ENCODE measurements at regions not wholly inside any gene's neighbourhood (a gene's known extent, or its start where the extent isn't known, plus 50 kb on each side); places are given as distances from the start of the nearest gene placed in this dataset.

GRCh38 chr4:31185014-31185585 is 464.9 kb downstream of the PCDH7 start:
- Histone ChIP-seq H3K36me3 (ENCODE audit: control insufficient read depth, insufficient read depth, low read length) (no peaks in the 10 kb centered on the region), H3K27me3 (ENCODE audit: control insufficient read depth, insufficient read depth, low read length) (no peaks in the 10 kb centered on the region), H3K4me3 (ENCODE audit: low read depth, low read length) (no peak overlapping the region)
- DNase-seq (ENCODE audit: low read depth): no peak
- no peak for TF ChIP-seq CTCF (IDR thresholded peaks at IDR 0.05; ENCODE audit: insufficient read depth, low read length, poor library complexity, severe bottlenecking)

DNA sequence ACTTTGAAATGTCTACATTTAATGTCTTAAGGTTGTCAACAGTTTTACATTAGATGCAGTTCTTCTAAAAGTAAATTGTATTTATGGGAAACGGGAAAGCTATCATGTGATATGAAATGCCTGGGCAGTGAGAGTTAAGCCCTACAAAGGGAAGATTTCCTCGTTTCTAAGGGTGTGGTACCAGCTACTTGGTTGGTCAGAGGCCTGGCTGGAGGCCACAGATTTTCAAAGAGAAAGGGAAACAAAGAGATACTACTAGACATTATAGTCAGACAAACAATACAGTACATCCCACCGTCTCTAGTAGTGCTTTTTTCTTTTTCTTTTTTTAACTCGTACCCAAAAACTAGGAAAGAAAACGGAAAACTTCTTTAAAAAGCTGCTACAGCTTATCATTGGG is 467.8 kb downstream of the PCDH7 start:
- H3K27me3 ChIP-seq (ENCODE audit: control insufficient read depth, insufficient read depth, low read length): no peaks in the 10 kb centered on the region
- H3K4me3 ChIP-seq (ENCODE audit: low read depth, low read length): no peak overlapping the region
- TF ChIP-seq CTCF (IDR thresholded peaks at IDR 0.05; ENCODE audit: insufficient read depth, low read length, poor library complexity, severe bottlenecking): no peak
- no peaks in the 10 kb centered on the region for H3K36me3 ChIP-seq (ENCODE audit: control insufficient read depth, insufficient read depth, low read length)
- DNase-seq (ENCODE audit: low read depth): no peak

- H3K4me3 ChIP-seq (ENCODE audit: low read depth, low read length): no peak overlapping the region
- H3K27me3 ChIP-seq (ENCODE audit: control insufficient read depth, insufficient read depth, low read length): no peaks in the 10 kb centered on the region
- TF ChIP-seq CTCF (IDR thresholded peaks at IDR 0.05; ENCODE audit: insufficient read depth, low read length, poor library complexity, severe bottlenecking): no peak
- H3K36me3 ChIP-seq (ENCODE audit: control insufficient read depth, insufficient read depth, low read length): no peaks in the 10 kb centered on the region
- no peak for DNase-seq (ENCODE audit: low read depth)
These were observed 469.8 kb downstream of the PCDH7 start for GRCh38 chr4:31189938-31190337.

DNA sequence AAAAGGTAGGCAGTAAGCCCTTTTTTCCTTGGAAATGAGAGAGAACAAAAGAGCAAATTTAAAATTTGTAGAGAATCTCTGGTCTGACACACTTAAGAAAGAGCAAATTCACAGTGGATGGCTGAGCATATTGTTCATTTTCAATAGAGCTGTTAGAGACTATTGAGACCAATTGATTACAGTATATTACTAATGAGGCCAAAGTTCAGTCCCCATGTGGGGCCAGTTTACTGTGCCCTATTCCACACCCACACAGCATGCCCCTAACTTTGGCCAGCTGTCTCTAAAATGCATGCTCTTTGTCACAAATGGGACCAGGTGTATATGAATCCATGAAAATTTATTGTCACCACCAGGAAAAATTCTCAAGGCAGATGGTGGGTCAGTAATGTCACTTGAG is 470.5 kb downstream of the PCDH7 start:
- no peaks in the 10 kb centered on the region for H3K36me3 ChIP-seq (ENCODE audit: control insufficient read depth, insufficient read depth, low read length)
- no peak for DNase-seq (ENCODE audit: low read depth)
- no peak overlapping the region for H3K4me3 ChIP-seq (ENCODE audit: low read depth, low read length)
- no peaks in the 10 kb centered on the region for H3K27me3 ChIP-seq (ENCODE audit: control insufficient read depth, insufficient read depth, low read length)
- TF ChIP-seq CTCF (IDR thresholded peaks at IDR 0.05; ENCODE audit: insufficient read depth, low read length, poor library complexity, severe bottlenecking): no peak

- no peak for DNase-seq (ENCODE audit: low read depth)
- H3K4me3 ChIP-seq (ENCODE audit: low read depth, low read length): no peak overlapping the region
- no peaks in the 10 kb centered on the region for H3K27me3 ChIP-seq (ENCODE audit: control insufficient read depth, insufficient read depth, low read length)
- no peak for TF ChIP-seq CTCF (IDR thresholded peaks at IDR 0.05; ENCODE audit: insufficient read depth, low read length, poor library complexity, severe bottlenecking)
- H3K36me3 ChIP-seq (ENCODE audit: control insufficient read depth, insufficient read depth, low read length): no peaks in the 10 kb centered on the region
These were observed 472.2 kb downstream of the PCDH7 start for GRCh38 chr4:31192341-31192740.

DNA sequence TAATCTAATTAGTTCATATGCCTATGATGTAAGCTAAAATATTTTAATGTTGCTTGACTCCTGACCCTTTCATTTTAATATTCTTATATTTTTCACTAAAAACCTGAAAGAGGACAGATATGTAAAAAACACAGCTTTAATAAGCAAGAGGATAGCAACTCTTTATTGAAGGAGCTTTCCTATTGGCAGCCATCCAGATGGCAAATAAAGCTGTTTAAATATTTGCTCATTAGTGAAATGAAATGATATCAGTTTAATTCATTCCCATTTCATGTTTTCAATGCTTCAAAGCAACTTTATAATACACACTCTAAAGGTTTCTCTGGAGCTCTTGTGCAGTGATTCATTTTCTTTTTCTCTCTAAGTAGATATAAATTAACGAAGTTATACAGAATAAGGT is 473.4 kb downstream of the PCDH7 start:
- no peaks in the 10 kb centered on the region for H3K36me3 ChIP-seq (ENCODE audit: control insufficient read depth, insufficient read depth, low read length)
- H3K4me3 ChIP-seq (ENCODE audit: low read depth, low read length): no peak overlapping the region
- no peaks in the 10 kb centered on the region for H3K27me3 ChIP-seq (ENCODE audit: control insufficient read depth, insufficient read depth, low read length)
- DNase-seq (ENCODE audit: low read depth): no peak
- TF ChIP-seq CTCF (IDR thresholded peaks at IDR 0.05; ENCODE audit: insufficient read depth, low read length, poor library complexity, severe bottlenecking): no peak

All from kidney epithelial cell (primary cell).